22Rv1 (cell line): ENCODE measurements at regions not wholly inside any gene's neighbourhood (a gene's known extent, or its start where the extent isn't known, plus 50 kb on each side); places are given as distances from the start of the nearest gene placed in this dataset.

Experiments
- ZFX ChIP-seq: fragments of 450-650 bp; IDR thresholded peaks from 2 replicates; pipeline ENCODE4 v1.6.1; 2017; ENCODE audit warnings: antibody characterized with exemption, borderline replicate concordance
- TF ChIP-seq, protein P1 (sequence below): fragments of 450-650 bp; IDR thresholded peaks from 2 replicates; pipeline ENCODE4 v1.5.1; 2017; ENCODE audit warnings: mild to moderate bottlenecking

GRCh38 chr14:38134416-38135030 lies 73.2 kb upstream of the SSTR1 start:
- TF ChIP-seq, protein P1, sequence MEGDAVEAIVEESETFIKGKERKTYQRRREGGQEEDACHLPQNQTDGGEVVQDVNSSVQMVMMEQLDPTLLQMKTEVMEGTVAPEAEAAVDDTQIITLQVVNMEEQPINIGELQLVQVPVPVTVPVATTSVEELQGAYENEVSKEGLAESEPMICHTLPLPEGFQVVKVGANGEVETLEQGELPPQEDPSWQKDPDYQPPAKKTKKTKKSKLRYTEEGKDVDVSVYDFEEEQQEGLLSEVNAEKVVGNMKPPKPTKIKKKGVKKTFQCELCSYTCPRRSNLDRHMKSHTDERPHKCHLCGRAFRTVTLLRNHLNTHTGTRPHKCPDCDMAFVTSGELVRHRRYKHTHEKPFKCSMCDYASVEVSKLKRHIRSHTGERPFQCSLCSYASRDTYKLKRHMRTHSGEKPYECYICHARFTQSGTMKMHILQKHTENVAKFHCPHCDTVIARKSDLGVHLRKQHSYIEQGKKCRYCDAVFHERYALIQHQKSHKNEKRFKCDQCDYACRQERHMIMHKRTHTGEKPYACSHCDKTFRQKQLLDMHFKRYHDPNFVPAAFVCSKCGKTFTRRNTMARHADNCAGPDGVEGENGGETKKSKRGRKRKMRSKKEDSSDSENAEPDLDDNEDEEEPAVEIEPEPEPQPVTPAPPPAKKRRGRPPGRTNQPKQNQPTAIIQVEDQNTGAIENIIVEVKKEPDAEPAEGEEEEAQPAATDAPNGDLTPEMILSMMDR = no peak
- TF ChIP-seq ZFX = no peak
